ENCODE measurements at regions not wholly inside any gene's neighbourhood (a gene's known extent, or its start where the extent isn't known, plus 50 kb on each side); places are given as distances from the start of the nearest gene placed in this dataset.

GRCh38 chr12:13504074-13504473 lies 307.5 kb downstream of the EMP1 start:
- TF ChIP-seq RAD21 (IDR thresholded peaks at IDR 0.05) (no peak), JUND (IDR thresholded peaks at IDR 0.05) (no peak)

Measured in liver (tissue), 2 donors.